DMS 273 (cell line): ENCODE measurements at regions not wholly inside any gene's neighbourhood (a gene's known extent, or its start where the extent isn't known, plus 50 kb on each side); places are given as distances from the start of the nearest gene placed in this dataset.

Experiments
- DNase-seq: peaks from one replicate; lab custom pipeline; 2025; ENCODE audit not compliant: unreplicated experiment; lab: John Stamatoyannopoulos, UW

DNA sequence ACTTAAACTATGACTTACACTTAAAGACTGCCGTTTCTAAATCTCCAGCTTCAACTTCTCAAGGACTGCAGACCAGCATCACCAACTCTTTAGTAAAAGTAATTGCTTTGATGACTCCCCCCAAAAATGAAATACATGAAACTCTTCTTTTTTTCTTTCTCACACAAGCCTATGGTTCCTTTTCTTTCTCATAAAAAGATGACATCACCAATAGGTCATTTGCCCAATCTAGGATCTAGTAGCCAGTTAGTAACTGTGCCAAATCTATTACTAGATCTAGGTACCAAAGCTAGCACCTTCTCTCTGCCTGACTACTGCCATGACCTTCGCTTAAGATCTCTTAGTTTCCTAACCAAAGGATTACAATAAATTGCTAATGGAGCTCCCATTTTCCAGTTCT, 1266.0 kb upstream of the ADGRL4 start:
- no peak for DNase-seq

DNA sequence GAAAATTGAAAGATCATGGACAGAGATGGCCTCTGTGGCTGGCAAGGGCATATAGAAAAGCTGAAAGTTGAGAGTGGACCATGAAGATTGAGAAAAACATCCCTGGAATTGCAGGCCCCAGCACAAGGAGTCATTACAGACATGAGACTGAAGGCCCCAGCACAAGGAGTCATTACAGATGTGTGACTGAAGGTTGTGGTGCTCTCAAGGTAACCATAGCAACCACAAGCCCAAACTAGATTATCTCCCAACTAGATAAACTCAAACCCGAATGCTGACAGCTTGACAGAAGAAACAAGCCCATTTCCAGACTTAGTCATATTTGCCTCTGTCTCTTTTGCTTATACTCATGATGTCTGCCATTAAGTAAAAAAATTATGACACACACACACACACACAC, 1252.1 kb upstream of the ADGRL4 start:
- DNase-seq: peak; percentile 3

DNA sequence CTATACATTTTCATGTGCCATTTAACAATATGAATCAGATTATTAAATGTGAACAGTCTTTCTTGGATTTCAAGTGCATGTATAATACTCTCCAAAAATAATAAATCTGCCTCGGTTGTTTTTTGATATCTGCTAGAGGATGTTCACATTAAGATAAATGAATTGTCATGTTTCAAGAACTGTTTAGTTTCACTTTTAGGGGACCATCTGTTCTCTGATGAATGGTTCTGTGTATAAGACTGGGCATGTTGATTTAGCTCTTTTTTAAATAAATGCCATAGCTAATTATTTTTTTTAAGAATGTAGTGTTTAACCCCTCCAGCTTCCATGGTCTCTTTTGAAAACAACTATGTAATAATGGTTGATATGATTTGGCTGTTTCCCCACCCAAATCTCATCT, 1245.1 kb upstream of the ADGRL4 start:
- no peak for DNase-seq

DNA sequence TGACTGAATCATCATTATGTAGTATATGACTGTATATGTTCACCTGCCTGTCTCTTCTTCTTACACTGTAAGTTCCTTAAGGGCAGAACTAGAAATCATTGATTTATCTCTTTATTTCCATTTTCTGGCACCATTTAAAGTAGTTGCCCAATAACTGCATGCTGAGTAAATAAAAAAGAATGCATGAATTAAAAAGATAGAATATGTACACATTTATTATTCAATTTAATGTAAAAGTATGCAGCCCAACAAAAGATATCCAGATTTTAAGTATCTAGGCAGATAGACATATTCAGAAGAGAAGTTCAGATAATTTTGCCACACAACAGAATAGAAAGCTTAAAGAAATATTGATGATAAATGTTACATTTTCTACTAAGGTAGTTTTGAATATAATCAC, 1244.6 kb upstream of the ADGRL4 start:
- DNase-seq: no peak

DNA sequence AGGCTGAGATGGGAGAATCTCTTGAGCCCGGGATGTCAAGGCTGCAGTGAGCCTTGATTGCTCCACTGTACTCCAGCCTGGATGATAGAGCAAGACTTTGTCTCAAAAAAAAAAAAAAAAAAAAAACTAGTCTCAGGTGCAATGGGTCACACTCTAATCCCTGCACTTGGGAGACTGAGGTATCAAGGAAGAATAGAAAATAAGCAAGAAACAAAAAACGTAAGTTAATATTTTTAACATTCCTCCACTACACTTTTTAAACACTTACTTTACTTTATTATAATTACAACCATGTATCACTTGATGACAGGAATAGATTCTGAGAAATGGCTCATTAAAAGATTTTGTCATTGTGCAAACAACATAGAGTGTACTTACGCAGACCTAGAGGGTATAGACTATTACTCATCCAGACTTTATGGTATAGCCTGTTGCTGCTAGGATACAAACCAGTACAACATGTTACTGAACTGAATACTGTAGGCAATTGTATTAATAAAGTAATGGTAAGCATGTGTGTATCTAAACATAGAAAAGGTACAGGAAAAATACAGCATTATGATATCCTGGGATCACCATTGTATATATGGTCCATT, 1244.1 kb upstream of the ADGRL4 start:
- DNase-seq: no peak

DNA sequence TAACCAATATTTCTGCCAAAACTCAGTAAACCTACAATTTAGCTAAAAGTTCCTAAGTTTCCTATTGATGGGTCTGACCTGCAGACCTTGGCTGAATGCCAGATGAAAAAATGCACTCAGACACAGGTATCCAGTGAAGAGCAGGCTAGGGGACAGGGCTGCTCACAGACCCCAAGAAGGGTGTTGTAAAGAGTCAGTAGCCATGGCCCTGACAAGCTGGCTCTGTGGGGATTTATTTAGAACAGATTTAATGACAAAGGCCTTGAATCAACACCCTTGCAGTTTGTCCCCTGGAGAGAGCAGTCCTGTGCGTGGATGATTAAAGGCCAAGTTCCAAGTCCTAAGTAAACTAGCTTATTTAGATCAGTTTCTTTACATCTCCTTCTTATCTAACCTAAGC, 1243.2 kb upstream of the ADGRL4 start:
- DNase-seq: no peak

DNA sequence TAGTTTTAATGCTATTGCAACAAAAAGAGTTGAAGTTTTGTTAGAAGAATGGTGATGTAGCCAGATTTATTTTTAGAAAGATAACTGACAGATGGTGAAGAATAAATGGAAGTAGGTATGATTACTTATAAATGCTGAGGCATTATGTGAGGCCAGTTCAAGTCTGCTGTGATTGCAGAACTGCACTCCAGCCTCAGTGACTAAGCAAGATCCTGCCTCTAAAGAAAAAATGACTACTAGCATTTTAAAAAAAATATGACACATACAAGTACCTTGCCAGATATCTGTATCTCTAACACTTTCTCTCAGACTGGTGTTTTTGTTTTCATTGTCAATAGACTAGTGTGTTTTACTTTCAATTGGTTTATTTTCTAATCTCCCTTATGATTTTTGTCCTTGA, 1242.4 kb upstream of the ADGRL4 start:
- no peak for DNase-seq

DNA sequence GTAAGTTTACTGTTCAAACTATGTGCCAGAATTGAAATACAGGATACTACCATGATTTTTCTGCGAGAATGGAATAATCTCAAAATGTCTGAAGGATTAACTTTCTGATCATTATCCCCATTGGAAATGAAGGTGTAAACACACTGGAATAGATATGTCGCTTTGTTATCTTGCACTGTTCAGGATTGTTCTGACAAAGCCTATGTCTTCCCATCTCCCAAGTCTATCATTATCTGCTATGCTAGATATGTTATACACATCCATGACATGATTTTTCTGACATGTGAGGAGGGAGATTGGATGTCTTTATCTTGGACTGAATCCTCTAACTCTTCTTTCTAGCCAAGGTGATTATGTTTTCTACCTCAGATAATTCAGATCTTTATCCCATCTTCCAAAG, 1239.3 kb upstream of the ADGRL4 start:
- no peak for DNase-seq

DNA sequence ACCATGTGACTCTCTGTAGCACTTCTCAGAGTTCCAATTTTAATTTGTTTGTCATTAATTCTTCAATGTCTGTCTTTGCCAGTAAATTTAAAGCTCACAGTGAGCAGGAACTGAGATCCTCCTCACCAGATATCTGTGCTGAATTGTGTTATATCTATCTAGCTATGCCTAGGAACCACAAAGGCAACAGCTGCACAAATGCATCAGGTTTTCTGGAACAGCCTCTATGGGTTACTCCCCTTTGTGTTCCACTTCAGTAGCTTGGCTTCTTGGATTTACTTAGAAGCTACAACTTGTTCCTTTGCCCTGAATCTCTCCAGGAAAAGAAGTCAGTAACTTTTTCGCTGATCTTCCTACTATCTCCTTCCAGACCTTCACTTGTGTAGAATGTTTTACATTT, 1237.8 kb upstream of the ADGRL4 start:
- no peak for DNase-seq

DNA sequence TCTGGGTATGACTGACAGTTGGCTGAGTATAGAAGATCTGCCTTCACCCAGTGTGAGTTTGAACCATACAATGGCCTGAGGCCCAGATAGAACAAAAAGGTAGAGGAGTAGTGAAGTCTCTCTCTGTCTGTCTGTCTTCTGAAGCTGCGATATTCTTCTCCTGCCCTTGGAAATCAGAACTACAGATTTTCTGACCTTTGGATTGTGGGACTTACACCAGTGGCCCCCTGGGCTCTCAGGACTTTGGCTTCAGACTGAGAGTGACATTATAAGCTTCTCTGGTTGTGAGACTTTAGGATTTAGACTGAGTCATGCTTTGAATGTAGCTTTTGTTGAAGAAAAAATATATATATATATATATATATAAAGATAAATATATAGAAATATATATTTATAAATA, 1235.0 kb upstream of the ADGRL4 start:
- DNase-seq: no peak

DNA sequence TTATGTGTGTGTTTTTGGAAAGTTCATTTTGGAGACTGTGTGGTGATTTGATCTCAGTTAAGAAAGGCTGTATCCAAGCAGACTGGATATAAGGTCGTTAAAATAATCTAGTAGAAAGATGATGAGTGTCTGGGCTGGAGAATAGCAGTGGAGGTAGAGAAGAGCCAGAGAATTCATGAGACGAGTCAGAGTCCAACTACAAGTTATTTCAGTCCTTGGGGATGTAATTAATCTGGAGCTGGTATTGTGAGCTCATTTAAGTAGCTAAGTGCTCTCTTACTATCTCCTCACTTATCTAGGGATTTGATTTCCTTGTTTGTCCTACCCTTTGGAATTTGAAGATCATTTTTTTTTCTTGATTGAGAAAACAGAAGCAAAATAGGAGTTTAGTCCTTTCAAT, 1219.0 kb upstream of the ADGRL4 start:
- no peak for DNase-seq

DNA sequence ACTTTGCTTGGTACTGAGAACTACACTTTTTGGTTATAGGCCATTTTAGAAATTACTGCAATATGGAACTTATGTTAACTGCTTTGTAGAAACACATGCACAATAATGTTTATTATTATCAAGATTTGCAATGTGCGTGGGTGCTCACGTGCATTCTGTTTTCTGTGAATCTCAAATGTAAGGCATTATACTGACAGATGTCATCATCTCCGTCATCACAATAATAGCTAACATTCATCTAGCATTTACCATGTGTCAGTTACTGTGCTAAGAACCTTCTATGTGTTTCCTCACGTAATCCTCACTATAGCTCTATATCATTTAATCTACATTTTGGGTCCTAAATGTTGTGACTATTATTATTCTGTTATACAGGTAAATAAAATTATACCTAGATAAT, 1214.8 kb upstream of the ADGRL4 start:
- no peak for DNase-seq

DNA sequence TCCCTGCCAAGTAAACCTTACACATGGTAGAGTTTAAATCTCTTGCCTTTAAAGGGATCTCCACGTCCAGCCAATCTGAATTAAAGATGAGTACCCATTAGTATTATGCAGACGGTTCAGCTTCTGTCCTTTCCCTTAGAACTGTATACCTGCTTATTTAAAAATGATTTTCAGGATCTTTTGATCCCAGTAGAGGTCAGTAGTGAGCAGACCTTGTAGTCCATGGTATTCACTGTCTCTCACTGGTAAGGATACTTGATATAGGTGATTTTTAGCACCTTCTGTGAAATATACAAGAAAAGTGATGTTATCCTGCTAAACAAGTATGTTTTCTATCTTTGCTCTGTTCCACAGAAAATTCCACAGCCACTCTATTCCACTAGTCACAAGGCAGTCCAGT, 1211.6 kb upstream of the ADGRL4 start:
- peak; percentile 65 for DNase-seq

DNA sequence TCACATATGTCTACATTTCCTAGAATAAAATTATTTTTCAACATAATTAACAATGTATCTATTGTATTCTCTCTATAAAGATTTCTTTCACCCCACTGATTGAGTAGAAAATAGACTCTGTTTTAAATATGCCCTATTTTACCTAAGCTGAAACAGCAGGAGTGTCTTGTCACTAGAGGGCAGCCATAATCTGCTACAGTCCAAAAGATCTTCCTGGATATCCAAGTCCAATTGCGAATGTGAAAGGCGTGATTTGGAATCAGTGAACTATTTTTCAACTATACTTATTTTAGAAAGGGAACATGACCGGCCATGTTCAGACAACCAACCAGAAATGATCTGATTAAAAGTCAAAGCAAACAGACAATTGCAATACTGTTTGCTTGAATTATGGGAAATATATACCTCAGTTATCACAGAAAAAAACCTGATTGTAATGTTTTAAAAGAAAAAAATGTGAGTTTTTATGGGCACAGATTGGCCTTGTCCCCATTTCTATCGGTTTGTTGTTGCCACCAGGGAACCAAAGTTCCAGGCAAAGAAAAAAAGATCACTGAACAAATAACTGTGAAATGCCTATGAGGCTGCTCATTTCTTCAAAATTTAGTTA, 1211.0 kb upstream of the ADGRL4 start:
- peak; percentile 46 for DNase-seq

DNA sequence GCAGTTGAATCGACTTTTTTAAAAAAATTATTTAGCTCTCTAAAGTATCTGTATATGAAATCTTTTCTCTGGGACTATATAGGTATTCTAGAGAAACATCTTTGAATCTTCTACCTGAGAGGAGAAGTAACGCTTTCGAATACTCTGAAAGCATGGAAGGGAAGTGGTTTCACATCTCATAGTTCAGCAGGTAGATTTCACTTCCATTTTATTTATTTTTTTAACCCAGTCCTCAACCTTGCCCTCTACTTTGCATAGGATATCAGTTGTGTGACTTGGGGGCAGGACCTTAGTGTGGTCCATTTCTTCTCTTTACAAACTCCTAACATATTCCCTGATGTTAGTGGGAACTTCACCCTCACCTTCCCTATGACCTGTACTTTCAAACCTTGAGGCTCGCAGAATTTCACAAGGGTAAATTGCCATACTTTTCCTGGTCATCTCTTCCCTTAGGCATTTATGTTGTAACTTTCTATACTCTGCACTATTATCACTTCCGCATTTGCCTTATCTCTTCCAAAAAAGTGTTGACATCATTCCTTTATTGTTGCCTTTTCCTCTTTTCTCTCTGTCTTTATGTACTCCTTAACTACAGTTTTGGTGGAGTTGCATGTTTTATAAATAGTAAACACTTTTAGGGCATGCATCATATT, 1208.5 kb upstream of the ADGRL4 start:
- DNase-seq: no peak

DNA sequence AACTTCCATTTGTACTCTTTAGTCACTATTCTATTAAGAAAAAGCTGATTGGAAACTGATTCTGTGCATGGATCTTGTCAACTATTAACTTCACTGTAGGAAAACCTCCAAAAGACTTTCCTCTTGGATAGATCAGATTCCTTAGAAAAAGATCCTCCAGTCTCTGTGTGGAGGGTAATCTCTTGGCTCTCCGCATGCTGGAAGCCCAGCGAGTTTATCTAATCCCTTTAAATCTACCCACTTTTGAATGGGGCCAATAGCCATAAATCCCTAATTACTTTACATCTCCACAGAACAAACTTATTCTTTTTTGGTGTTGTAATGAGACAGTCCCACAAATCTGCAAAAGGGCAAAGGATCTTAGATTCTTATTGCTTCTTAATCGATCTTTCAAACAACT, 1206.4 kb upstream of the ADGRL4 start:
- DNase-seq: no peak

DNA sequence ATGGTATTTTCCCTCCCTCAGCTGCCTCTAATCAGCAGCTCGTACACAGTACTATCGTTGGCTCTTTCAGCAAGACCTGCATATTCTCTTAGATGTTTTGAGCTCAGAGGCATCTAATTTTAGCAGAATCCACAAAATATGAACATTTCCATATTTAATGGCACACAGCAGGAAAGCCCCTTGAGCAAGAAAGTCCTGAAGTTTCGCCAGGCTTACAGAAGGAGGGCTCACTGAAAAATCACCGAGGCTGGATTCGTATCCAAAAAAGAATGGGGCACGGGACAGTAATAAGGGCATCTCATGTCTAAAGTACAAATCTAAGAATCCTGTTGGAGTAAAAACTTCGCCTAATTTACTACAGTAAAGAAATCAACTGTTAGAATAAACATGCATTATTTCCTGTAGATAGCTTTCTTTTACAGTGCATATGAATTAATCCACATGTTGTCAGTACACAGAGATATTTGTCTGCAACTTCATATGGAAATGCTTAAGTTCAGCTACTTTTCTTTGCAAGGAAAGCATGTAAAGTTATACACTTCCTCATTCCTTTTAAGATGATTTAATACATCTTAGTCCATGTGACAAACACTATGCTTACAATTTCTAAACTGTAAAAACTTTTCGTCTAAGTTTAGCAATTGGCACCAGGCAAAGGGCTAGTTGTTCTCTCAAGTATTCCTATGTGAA, 1205.3 kb upstream of the ADGRL4 start:
- DNase-seq: no peak

DNA sequence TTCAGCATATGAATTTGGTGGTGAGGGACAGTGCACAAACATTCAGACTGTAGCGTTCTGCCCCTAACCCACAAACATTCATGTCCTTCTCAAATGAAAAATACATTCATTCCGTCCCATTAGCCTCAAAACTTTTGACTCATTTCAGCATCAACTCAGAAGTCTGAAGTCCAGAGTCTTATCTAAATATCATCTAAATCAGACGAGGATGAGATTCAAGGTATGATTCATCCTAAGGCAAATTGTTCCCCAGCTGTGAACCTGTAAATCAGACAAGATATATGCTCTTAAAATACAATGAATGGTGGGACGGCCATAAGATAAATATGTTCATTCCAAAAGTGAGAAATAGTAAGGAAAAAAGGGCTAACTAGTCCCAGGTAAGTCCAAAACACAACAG, 1195.6 kb upstream of the ADGRL4 start:
- DNase-seq: no peak

DNA sequence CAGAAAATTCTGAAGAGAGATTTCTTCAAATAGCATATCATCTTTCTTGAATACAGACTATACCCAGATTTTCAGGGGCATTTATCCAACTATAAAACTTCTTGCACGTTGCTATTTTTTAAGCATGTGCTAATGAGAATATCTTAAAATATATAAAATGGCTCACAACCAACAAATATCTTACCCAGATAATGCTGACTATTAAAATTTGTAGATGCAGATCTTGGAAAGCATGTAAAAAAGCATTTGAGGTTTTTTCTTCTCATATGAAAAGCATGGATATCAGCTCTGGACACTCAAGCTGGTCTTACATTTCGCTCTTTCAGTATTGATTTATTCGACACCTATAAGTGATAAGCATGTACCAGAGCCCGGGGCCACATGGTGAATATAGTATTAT, 1187.7 kb upstream of the ADGRL4 start:
- DNase-seq: no peak

DNA sequence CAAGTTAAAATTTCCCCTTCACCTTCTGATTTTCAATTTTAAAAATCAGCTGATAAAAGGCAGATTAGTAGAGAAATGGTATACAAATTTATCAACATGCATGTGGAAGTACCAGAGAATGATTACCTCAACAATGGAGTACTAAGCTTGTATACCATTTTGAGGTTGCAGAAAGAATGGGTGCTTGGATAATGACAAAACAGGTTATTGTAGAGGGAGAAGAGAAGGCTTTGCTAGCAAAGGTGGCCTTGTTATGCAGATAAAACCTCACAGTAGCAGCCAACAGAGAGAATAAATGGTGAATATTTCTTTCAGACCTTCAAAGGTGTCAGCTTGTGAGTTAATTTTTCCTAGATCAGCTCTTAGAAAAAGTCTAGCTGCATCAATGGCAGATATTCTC, 1174.9 kb upstream of the ADGRL4 start:
- no peak for DNase-seq

DNA sequence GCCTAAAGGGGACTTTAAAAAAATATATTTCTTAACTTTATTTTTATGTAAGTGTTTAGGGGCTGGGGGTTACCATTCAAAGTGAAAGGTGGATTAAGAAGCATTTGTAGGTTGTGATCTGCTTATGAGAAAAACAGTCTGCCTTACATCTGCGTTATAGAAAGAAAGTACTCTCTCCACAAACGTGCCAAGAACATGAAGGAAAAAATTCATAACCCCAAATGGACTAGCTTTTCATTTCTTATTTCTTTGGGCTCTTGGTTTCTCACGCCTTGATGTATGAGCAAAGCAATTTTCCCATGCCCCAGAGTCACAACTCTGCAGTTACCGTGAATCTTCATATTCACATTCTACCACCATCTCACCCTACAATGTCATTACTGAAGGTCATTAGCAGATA, 1165.1 kb upstream of the ADGRL4 start:
- DNase-seq: no peak

DNA sequence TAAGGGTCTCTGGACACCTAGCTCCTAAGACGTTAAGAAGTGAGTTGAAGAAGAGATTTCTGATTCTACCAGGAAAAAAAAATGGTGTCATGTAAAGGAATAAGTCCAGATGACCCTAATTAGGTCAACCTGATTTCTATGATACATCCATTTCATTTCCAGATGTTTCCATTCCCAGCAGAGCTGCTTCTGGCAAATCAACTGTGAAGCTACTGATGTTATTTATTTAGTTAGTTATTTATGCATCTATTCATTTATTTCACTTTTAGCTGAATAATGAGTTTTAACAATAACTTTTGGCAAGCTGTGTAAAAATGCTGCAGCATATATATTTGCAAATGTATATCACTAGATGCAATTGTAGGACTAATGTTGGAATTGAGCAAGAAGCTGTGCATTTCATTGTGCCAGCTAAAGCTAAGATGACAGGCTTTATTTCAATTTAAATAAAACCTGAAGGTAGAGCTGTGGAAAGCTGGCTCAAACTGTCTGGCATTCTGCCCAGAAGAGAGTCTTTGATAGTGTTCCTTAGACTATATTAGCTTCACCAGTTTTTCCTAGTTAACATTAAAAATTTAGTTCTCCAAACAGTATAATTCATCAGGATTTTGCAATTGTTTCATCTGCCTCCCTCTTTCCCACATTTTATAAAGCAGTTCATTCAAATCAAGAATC, 1164.4 kb upstream of the ADGRL4 start:
- DNase-seq: peak; percentile 5
